Erythroblast (primary cell): ENCODE measurements at regions not wholly inside any gene's neighbourhood (a gene's known extent, or its start where the extent isn't known, plus 50 kb on each side); places are given as distances from the start of the nearest gene placed in this dataset.

Experiments used
- GATA1 ChIP-seq: IDR thresholded peaks from 2 replicates; pipeline ENCODE4 v1.6.1; 2011; ENCODE audit warnings: low read depth, mild to moderate bottlenecking, control low read depth, low read length, moderate library complexity
- POLR2A ChIP-seq: IDR thresholded peaks from 2 replicates; pipeline ENCODE4 v1.6.1; 2011; ENCODE audit warnings: mild to moderate bottlenecking, low read length

- TF ChIP-seq POLR2A = no peak
- TF ChIP-seq GATA1 = no peak
Measured at GRCh38 chr10:131451407-131452015, 140.0 kb upstream of the TCERG1L start.
